ENCODE measurements at regions not wholly inside any gene's neighbourhood (a gene's known extent, or its start where the extent isn't known, plus 50 kb on each side); places are given as distances from the start of the nearest gene placed in this dataset.

GRCh38 chr7:124692425-124692824 lies 73.2 kb downstream of the GPR37 start:
- TF ChIP-seq, protein P1, sequence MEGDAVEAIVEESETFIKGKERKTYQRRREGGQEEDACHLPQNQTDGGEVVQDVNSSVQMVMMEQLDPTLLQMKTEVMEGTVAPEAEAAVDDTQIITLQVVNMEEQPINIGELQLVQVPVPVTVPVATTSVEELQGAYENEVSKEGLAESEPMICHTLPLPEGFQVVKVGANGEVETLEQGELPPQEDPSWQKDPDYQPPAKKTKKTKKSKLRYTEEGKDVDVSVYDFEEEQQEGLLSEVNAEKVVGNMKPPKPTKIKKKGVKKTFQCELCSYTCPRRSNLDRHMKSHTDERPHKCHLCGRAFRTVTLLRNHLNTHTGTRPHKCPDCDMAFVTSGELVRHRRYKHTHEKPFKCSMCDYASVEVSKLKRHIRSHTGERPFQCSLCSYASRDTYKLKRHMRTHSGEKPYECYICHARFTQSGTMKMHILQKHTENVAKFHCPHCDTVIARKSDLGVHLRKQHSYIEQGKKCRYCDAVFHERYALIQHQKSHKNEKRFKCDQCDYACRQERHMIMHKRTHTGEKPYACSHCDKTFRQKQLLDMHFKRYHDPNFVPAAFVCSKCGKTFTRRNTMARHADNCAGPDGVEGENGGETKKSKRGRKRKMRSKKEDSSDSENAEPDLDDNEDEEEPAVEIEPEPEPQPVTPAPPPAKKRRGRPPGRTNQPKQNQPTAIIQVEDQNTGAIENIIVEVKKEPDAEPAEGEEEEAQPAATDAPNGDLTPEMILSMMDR (IDR thresholded peaks at IDR 0.05; ENCODE audit: extremely low read depth, missing control alignments), result no peak

DNA sequence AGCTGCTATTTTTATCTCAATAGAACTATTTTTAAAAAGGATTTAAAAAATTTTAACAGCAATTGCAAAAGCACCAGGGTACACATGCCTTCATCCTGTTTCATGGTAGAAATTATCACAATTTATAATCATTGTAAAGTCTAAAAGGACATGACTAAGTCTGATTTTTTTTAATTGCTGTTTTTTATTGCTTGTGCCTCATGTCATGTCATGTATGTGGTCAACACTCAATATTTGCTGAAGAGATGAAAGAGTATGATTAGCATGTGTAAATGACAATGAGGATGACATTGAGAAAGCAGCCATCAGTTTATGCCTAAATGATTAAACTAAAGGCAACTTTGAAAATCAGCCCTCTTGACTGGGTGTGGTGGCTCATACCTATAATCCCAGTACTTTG lies 74.8 kb downstream of the GPR37 start:
- TF ChIP-seq, protein P1 (IDR thresholded peaks at IDR 0.05; ENCODE audit: extremely low read depth, missing control alignments), result no peak
- DNase-seq (ENCODE audit: low spot score), result no peak

More at GRCh38 chr7:124692425-124692824, 73.2 kb downstream of the GPR37 start:
- DNase-seq (ENCODE audit: low spot score), result no peak

GRCh38 chr7:124689931-124690330 lies 75.7 kb downstream of the GPR37 start:
- TF ChIP-seq, protein P1 (IDR thresholded peaks at IDR 0.05; ENCODE audit: extremely low read depth, missing control alignments), result no peak
- DNase-seq (ENCODE audit: low spot score), result no peak

DNA sequence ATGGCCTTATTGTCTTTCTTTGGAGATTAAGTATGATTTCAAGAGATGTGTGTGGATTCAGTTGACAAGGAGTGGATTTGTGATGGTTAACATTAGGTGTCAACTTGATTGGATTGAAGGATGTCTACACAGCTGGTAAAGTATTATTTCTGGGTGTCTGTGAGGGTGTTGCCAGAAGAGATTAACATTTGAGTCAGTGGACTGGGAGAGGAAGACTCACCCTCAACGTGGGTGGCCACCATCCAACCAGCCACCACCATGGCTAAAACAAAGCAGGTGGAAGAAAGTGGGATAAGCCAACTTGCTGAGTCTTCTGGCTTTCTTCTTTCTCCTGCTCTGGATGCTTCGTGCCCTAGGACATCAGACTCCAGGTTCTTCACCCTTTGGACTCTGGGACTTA lies 76.1 kb downstream of the GPR37 start:
- TF ChIP-seq, protein P1 (IDR thresholded peaks at IDR 0.05; ENCODE audit: extremely low read depth, missing control alignments), result no peak
- DNase-seq (ENCODE audit: low spot score), result no peak

GRCh38 chr7:124688991-124689390 lies 76.6 kb downstream of the GPR37 start:
- DNase-seq (ENCODE audit: low spot score), result no peak
- TF ChIP-seq, protein P1 (IDR thresholded peaks at IDR 0.05; ENCODE audit: extremely low read depth, missing control alignments), result no peak

DNA sequence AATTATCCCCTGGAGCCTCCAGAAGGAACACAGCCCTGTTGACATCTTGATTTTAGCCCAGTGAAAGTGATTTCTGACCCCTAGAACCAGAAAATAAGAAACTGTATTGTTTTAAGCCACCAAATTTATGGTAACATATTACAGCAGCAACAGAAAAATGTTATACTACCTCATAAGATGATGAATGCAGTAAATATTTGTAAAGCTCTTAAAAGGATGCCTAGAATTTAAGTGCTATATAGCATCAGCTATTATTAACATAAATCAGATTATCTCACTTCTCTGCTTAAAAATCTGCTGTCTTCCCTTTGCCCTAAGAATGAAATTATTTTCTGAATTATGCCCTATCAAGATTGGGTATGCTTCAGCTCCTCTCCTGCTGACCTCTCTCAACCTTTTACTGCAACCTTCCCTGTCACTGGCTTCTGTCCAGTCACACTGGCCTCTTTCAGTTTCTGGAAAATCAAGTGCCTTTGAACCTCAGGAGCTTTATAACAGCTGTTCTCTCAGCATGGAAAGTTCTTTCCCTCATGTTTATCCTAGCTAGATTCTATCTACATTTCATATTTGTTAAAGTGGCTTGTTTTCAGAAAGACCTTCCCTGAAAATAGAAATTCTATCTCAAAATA lies 78.9 kb downstream of the GPR37 start:
- TF ChIP-seq, protein P1 (IDR thresholded peaks at IDR 0.05; ENCODE audit: extremely low read depth, missing control alignments), result no peak
- DNase-seq (ENCODE audit: low spot score), result no peak

- TF ChIP-seq, protein P1 (IDR thresholded peaks at IDR 0.05; ENCODE audit: extremely low read depth, missing control alignments), result no peak
- no peak for DNase-seq (ENCODE audit: low spot score)
These were observed 83.6 kb downstream of the GPR37 start for GRCh38 chr7:124681946-124682345.
